HepG2 (cell line): ENCODE measurements at regions not wholly inside any gene's neighbourhood (a gene's known extent, or its start where the extent isn't known, plus 50 kb on each side); places are given as distances from the start of the nearest gene placed in this dataset.

ENCODE experiments used
- ATAC-seq: fragments of 200-7000 bp; cut with Tn5 transposase; 3 replicates; pipeline ENCODE4 v1.9.1; 2020; ENCODE audit warnings: mild to moderate bottlenecking, moderate library complexity
- BruUV-seq: library from RNA; stranded (reverse); fragments of 400-500 nt; replicated peaks from 2 replicates; lab custom pipeline; 2021; lab: Mats Ljungman, UMichigan
- CTCF ChIA-PET: fragments of 300-600 bp; formaldehyde crosslinking; extraction: SDS; loops from one replicate; lab custom pipeline; 2021; ENCODE audit warnings: low total read pairs, inconsistent platforms, low intra/inter-chr PET ratio; lab: Yijun Ruan, JAX
- POLR2A ChIA-PET: fragments of 350-600 bp; sonication (Branson Sonifier 250); formaldehyde crosslinking; loops from one replicate; lab custom pipeline; 2020; ENCODE audit warnings: antibody characterized with exemption, inconsistent platforms; lab: Yijun Ruan, JAX
- DNase-seq: peaks from one replicate; pipeline ENCODE4 v3.0.0-alpha.2; 2015; ENCODE audit warnings: low spot score
- FAIRE-seq: peaks from 3 replicates; lab custom pipeline; 2011; peaks lifted over from hg19 to GRCh38; lab: Jason Lieb, UNC
- H2AFZ ChIP-seq: one replicate; pipeline ENCODE4 v1.6.1; 2011; ENCODE audit warnings: low read length, inconsistent platforms
- H3K27ac ChIP-seq: fragments of 300-600 bp; 3 replicates; pipeline ENCODE4 v1.8.0; 2011; ENCODE audit warnings: mixed run types, mild to moderate bottlenecking, mixed read lengths, low read length, inconsistent platforms; ENCODE audit not compliant: insufficient read depth; ENCODE audit errors: extremely low read length
- H3K27me3 ChIP-seq, 2 experiments: fragments of 200-600 bp in 1 of 2; 2 replicates in 1 of 2; 3 replicates in 1 of 2; pipeline versions ENCODE4 v1.6.0 to v1.8.0; 2011; ENCODE audit warnings: low read length in 2 of 2, mild to moderate bottlenecking in 2 of 2, moderate library complexity in 2 of 2, inconsistent platforms in 1 of 2; ENCODE audit not compliant: insufficient read depth in 2 of 2, control insufficient read depth in 1 of 2
- H3K36me3 ChIP-seq, 2 experiments: fragments of 200-600 bp in 1 of 2; replicated peaks in 1 of 2; 2 replicates in 1 of 2; 3 replicates in 1 of 2; pipeline versions ENCODE4 v1.5.1 to v1.8.0; 2011; ENCODE audit warnings: low read length in 2 of 2, inconsistent platforms in 1 of 2; ENCODE audit not compliant: insufficient read depth in 2 of 2, control insufficient read depth in 1 of 2
- H3K4me1 ChIP-seq: 2 replicates; pipeline ENCODE4 v1.5.1; 2012; ENCODE audit warnings: low read length, inconsistent platforms; ENCODE audit not compliant: insufficient read depth
- H3K4me2 ChIP-seq: 2 replicates; pipeline ENCODE4 v1.6.0; 2011; ENCODE audit warnings: low read depth, low read length, inconsistent platforms
- H3K4me3 ChIP-seq, 3 experiments: fragments of 200-600 bp in 1 of 3; sonication (generic), shearing (Covaris generic) in 1 of 3; replicated peaks in 1 of 3; 2 replicates each; pipeline ENCODE4 v1.5.1; 2011 to 2016; ENCODE audit warnings: low read length in 3 of 3, inconsistent platforms in 2 of 3, low read depth in 2 of 3, mild to moderate bottlenecking in 2 of 3, control low read depth in 1 of 3, mixed read lengths in 1 of 3; ENCODE audit not compliant: insufficient read depth in 1 of 3
- H3K79me2 ChIP-seq: one replicate; pipeline ENCODE4 v1.6.1; 2011; ENCODE audit warnings: low read length, inconsistent platforms; ENCODE audit not compliant: insufficient read depth
- H3K9ac ChIP-seq: 2 replicates; pipeline ENCODE4 v1.6.0; 2011; ENCODE audit warnings: mild to moderate bottlenecking, low read depth, low read length, inconsistent platforms; ENCODE audit not compliant: insufficient read depth
- H3K9me3 ChIP-seq: 2 replicates; pipeline ENCODE4 v1.5.1; 2012; ENCODE audit warnings: mild to moderate bottlenecking, low read length
- H4K20me1 ChIP-seq: 2 replicates; pipeline ENCODE4 v1.6.0; 2011; ENCODE audit warnings: inconsistent platforms, mild to moderate bottlenecking, low read length, moderate library complexity; ENCODE audit not compliant: insufficient read depth
- ARID2 ChIP-seq: sonication (generic); formaldehyde crosslinking; IDR thresholded peaks from 2 replicates; pipeline ENCODE4 v1.8.1; 2022; ENCODE audit warnings: mild to moderate bottlenecking, missing genetic modification reagents, borderline replicate concordance
- ATRX ChIP-seq: sonication (generic); formaldehyde crosslinking; IDR thresholded peaks from 2 replicates; pipeline ENCODE4 v1.4.0; 2020; ENCODE audit warnings: missing genetic modification reagents, borderline replicate concordance
- ETV6 ChIP-seq: sonication (generic); formaldehyde crosslinking; conservative IDR thresholded peaks from 2 replicates; pipeline ENCODE4 v1.4.0; 2020; ENCODE audit warnings: missing genetic modification reagents
- HNRNPK ChIP-seq: fragments of 200-400 bp; formaldehyde crosslinking; IDR thresholded peaks from 2 replicates; pipeline ENCODE4 v1.6.1; 2018; ENCODE audit warnings: low read length, low read depth, moderate library complexity, mild to moderate bottlenecking; ENCODE audit not compliant: poor library complexity, severe bottlenecking
- SIX4 ChIP-seq: sonication (generic); formaldehyde crosslinking; IDR thresholded peaks from 2 replicates; pipeline ENCODE4 v1.4.0; 2020; ENCODE audit warnings: missing genetic modification reagents
- ZNF12 ChIP-seq: sonication (generic); formaldehyde crosslinking; IDR thresholded peaks from 2 replicates; pipeline ENCODE4 v1.5.0; 2020; ENCODE audit warnings: missing genetic modification reagents
- ZNF124 ChIP-seq: sonication (generic); formaldehyde crosslinking; IDR thresholded peaks from 2 replicates; pipeline ENCODE4 v1.4.0; 2020; ENCODE audit warnings: missing genetic modification reagents
- ZNF232 ChIP-seq: sonication (generic); formaldehyde crosslinking; IDR thresholded peaks from 2 replicates; pipeline ENCODE4 v1.4.0; 2020; ENCODE audit warnings: missing genetic modification reagents, borderline replicate concordance
- ZNF24 ChIP-seq: fragments of 450-650 bp; IDR thresholded peaks from 2 replicates; pipeline ENCODE4 v1.6.1; 2017; ENCODE audit warnings: antibody characterized with exemption, mild to moderate bottlenecking
- ZNF317 ChIP-seq: sonication (generic); formaldehyde crosslinking; IDR thresholded peaks from 2 replicates; pipeline ENCODE4 v1.5.0; 2020; ENCODE audit warnings: mild to moderate bottlenecking, missing genetic modification reagents
- ZNF33B ChIP-seq: sonication (generic); formaldehyde crosslinking; IDR thresholded peaks from 2 replicates; pipeline ENCODE4 v1.5.1; 2020; ENCODE audit warnings: mild to moderate bottlenecking, missing genetic modification reagents
- ZNF44 ChIP-seq: sonication (generic); formaldehyde crosslinking; IDR thresholded peaks from 2 replicates; pipeline ENCODE4 v1.5.1; 2020; ENCODE audit warnings: mild to moderate bottlenecking, missing genetic modification reagents
- ZNF441 ChIP-seq: sonication (generic); formaldehyde crosslinking; IDR thresholded peaks from 2 replicates; pipeline ENCODE4 v1.7.0; 2021; ENCODE audit warnings: missing genetic modification reagents, borderline replicate concordance
- ZNF652 ChIP-seq: IDR thresholded peaks from 2 replicates; pipeline ENCODE4 v1.6.1; 2016; ENCODE audit warnings: low read depth, borderline replicate concordance
- ZNF737 ChIP-seq: sonication (generic); formaldehyde crosslinking; IDR thresholded peaks from 2 replicates; pipeline ENCODE4 v1.5.0; 2020; ENCODE audit warnings: missing genetic modification reagents, mild to moderate bottlenecking, borderline replicate concordance
- ZNF761 ChIP-seq: sonication (generic); formaldehyde crosslinking; conservative IDR thresholded peaks from 2 replicates; pipeline ENCODE4 v1.4.0; 2020; ENCODE audit warnings: mild to moderate bottlenecking, missing genetic modification reagents
- ZSCAN12 ChIP-seq: sonication (generic); formaldehyde crosslinking; IDR thresholded peaks from 2 replicates; pipeline ENCODE4 v1.9.0; 2021; ENCODE audit warnings: mild to moderate bottlenecking, missing genetic modification reagents
- ZSCAN30 ChIP-seq: sonication (generic); formaldehyde crosslinking; IDR thresholded peaks from 2 replicates; pipeline ENCODE4 v1.5.0; 2020; ENCODE audit warnings: mild to moderate bottlenecking, missing genetic modification reagents
- WGBS: methylation state at CpG from one replicate; pipeline ENCODE4 v1.1.6; 2017; ENCODE audit warnings: low lambda C conversion rate; 5-methylcytosine and 5-hydroxymethylcytosine counted together
- in situ Hi-C: cut with HindIII; loops from 2 replicates; pipeline ENCODE4 v1.10.0; 2017; ENCODE audit warnings: low pct_unique_long_range_greater_than_20kb; ENCODE audit not compliant: extremely low pct_ligation_motif_present
- intact Hi-C: fragments of 100-400 bp; cut with micrococcal nuclease; formaldehyde crosslinking; loops from one replicate; pipeline ENCODE4 v1.10.0; 2022; ENCODE audit not compliant: unreplicated experiment
- TF ChIP-seq, protein P1 (sequence below), 2 experiments: sonication (generic) in 1 of 2; formaldehyde crosslinking in 1 of 2; IDR thresholded peaks; 2 replicates each; pipeline versions ENCODE4 v1.5.1 to v1.6.1; 2011 to 2020; ENCODE audit warnings: borderline replicate concordance in 1 of 2, low read depth in 1 of 2, low read length in 1 of 2, mild to moderate bottlenecking in 1 of 2, missing genetic modification reagents in 1 of 2, moderate library complexity in 1 of 2

DNA sequence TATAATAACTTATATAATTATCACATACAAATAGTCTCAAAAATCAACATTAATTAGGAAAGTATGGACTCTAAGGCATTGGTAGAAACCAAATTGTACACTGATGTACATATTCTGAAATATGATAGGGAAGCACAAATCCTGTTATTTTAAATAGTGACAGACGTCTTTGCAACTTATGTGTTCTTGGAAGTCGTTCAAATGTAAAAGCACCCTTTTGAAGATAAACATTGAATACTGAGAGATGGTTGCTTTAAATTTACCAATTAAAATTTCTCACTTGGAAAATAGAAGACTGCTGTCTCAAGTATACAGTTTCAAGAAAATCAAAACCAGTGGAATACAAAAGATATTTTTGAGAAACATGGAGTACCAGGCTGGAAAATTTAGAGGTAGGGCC lies 457.4 kb upstream of the NUDT12 start:
- Histone ChIP-seq H3K4me2 (no peak overlapping the region), H3K4me1 (no peaks in the 10 kb centered on the region), H3K9ac (no peak overlapping the region), H3K79me2 (no peaks in the 10 kb centered on the region), H3K36me3 (no peaks in the 10 kb centered on the region), H2AFZ (no peak overlapping the region), H3K9me3 (peaks cover 12% of the 10 kb centered on the region), H4K20me1 (no peaks in the 10 kb centered on the region), H3K27me3 (no peaks in the 10 kb centered on the region), H3K27ac (no peak overlapping the region), H3K4me3 (no peak overlapping the region)
- DNase-seq (no peak), ATAC-seq (no peak), FAIRE-seq (no peak)
- POLR2A ChIA-PET = no interaction called here
- CTCF ChIA-PET = no interaction called here
- intact Hi-C loops (loop anchor here (5.0 kb wide), 1 partner anchor 1387 kb away; no protein-coding TSS in a partner anchor), in situ Hi-C loops (no loop called here)
- no TSS peak for BruUV-seq
- TF ChIP-seq ZNF652 (CRISPR knock-in tag) (no peak), ZSCAN30 (CRISPR knock-in tag) (no peak), ETV6 (CRISPR knock-in tag) (no peak), ZNF124 (CRISPR knock-in tag) (no peak), ZNF33B (CRISPR knock-in tag) (no peak), ZNF12 (no peak), ZSCAN12 (CRISPR knock-in tag) (no peak), ATRX (CRISPR knock-in tag) (no peak), ZNF761 (no peak), ZNF441 (CRISPR knock-in tag) (no peak)
- 4% methylated on average over 2 of the region's 2 CpGs for WGBS

DNA sequence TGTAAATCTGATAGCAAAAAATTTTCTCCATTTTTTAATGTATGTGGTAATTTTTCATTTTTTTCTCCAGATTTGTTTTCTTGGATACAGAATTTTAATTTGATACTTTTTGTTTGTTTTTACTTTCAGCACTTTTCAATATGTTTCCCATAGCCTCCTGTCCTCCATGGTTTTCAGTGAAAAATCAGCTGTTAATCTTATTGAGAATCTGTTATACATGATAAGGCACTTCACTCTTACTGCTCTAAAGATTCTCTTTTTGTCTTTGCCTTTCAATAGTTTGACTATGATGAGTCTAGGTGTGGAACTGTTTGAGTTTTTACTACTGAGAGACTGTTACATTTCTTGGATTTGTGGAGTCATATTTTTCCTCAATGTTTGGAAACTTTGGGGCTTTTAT lies 455.7 kb upstream of the NUDT12 start:
- no peaks in the 10 kb centered on the region for H3K27me3 ChIP-seq
- intact Hi-C loops (loop anchor here (5.0 kb wide), 1 partner anchor 1389 kb away; no protein-coding TSS in a partner anchor), in situ Hi-C loops (no loop called here)
- CTCF ChIA-PET = no interaction called here
- no peak overlapping the region for H3K9ac ChIP-seq
- DNase-seq (no peak), ATAC-seq (no peak), FAIRE-seq (no peak)
- H2AFZ ChIP-seq = no peak overlapping the region
- POLR2A ChIA-PET = no interaction called here
- no peak overlapping the region for H3K27ac ChIP-seq
- H3K79me2 ChIP-seq = no peaks in the 10 kb centered on the region
- H3K4me1 ChIP-seq = no peaks in the 10 kb centered on the region
- peaks cover 12% of the 10 kb centered on the region for H3K9me3 ChIP-seq
- no peaks in the 10 kb centered on the region for H3K36me3 ChIP-seq
- no peak overlapping the region for H3K4me3 ChIP-seq
- TF ChIP-seq ZNF44 (CRISPR knock-in tag) (no peak), HNRNPK (no peak), ZNF232 (CRISPR knock-in tag) (no peak), ZNF317 (CRISPR knock-in tag) (peak; percentile 95), ZNF737 (CRISPR knock-in tag) (no peak), ZNF24 (no peak), SIX4 (CRISPR knock-in tag) (no peak), ARID2 (CRISPR knock-in tag) (no peak)
- TF ChIP-seq, protein P1, sequence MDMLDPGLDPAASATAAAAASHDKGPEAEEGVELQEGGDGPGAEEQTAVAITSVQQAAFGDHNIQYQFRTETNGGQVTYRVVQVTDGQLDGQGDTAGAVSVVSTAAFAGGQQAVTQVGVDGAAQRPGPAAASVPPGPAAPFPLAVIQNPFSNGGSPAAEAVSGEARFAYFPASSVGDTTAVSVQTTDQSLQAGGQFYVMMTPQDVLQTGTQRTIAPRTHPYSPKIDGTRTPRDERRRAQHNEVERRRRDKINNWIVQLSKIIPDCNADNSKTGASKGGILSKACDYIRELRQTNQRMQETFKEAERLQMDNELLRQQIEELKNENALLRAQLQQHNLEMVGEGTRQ (IDR thresholded peaks at IDR 0.05; ENCODE audit: low read depth, low read length) = no peak
- TF ChIP-seq, protein P1 (CRISPR knock-in tag; IDR thresholded peaks at IDR 0.05; ENCODE audit: borderline replicate concordance) = no peak
- TF ChIP-seq, all 625 proteins: peak for 1
- no TSS peak for BruUV-seq
- Histone ChIP-seq H4K20me1 (no peaks in the 10 kb centered on the region), H3K4me2 (no peak overlapping the region)
